IPS-NIHi11 (cell line): ENCODE measurements at regions not wholly inside any gene's neighbourhood (a gene's known extent, or its start where the extent isn't known, plus 50 kb on each side); places are given as distances from the start of the nearest gene placed in this dataset.

Experiments used
- DNase-seq: peaks from one replicate; pipeline ENCODE4 v3.0.0; 2012; ENCODE audit warnings: mixed read lengths, low spot score

DNA sequence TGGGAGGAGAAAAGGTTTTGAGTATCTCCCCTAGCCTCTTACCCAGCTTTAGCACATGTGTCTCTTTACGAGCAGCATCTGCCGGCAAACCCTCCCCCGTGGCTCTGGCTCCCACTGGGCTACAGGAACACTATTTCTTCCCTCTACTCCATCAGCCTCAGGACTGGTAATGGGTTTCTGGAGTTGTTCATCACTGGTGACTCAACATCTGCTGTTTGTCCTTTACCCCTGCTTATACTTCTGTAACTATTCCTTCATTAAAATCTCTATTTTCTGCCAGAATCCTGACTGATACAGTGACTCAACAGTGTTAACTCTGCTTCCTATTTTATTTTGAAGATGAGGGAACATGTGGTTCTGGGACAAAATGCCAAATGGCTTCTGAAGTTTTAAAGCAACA lies 437.3 kb upstream of the HTR2A start:
- DNase-seq = no peak

DNA sequence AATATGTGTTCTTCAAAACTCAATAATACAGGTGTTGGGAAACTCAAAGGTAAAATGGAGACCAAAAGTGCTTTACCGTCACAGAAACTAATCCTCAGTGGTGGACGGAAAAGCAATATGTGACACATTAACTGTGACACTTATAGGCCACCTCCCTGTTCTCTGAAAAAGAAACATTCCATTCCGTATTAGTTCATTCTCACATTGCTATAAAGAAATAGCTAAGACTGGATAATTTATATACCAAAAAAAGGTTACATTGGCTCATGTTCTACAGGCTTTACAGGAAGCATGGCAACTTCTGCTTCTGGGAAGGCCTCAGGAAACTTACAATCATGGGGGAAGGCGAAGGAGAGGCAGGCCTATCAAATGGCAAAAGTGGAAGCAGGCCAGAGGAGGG lies 435.3 kb upstream of the HTR2A start:
- DNase-seq = no peak

DNA sequence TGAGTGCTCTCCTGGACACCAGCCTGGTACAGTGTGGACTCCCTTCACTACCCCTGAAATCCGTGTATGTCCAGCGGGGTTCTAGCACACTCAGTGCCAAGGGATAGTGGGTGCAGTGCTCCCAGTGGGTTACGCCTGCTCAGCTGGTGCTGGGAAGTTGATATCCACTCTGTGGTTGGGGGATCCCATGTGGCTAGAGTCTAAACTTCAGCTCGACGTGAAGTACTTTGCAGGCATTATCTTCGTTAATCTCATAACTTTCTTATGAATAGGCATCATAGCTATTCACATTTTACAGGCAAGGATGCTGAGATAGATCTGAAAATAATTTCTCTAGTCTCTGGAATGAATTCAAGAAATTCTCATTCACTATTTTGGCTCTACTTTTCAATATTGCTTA lies 433.2 kb upstream of the HTR2A start:
- no peak for DNase-seq

DNA sequence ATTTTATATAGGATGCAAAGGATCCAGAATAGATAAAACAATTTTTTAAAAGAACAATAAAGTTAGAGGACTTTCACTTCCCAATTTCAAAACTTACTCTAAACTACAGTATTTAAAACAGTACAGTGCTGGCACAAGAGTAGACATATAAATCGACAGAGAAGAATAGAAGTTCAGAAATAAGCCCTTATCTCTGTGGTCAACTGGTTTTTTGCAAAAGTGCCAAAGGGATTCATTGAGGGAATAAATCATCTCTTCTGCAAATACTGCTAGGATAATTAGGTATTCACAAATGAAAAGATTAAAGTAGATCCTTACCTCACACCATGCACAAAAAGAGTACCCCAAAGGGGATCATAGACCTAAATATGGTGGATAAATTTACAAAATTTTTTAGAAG lies 431.0 kb upstream of the HTR2A start:
- DNase-seq = no peak

DNA sequence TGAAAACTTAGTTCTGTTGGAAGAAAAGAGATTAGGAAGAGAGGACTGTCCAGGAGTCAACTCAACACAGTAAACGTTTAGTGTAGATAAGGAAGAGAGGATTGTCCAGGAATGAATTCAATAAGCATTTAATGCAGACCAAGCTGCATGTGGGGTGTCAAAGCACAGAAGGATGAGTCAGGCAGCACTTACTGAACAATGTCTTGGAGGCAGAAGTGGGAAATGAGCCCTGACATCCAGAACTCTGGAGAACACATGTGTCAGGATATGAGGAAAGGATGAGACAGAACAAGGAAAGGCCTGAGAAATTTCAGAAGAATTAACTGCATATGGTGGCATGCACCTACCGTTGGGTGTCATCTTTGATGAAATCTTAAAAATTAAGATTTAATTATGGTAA lies 429.2 kb upstream of the HTR2A start:
- DNase-seq = no peak

DNA sequence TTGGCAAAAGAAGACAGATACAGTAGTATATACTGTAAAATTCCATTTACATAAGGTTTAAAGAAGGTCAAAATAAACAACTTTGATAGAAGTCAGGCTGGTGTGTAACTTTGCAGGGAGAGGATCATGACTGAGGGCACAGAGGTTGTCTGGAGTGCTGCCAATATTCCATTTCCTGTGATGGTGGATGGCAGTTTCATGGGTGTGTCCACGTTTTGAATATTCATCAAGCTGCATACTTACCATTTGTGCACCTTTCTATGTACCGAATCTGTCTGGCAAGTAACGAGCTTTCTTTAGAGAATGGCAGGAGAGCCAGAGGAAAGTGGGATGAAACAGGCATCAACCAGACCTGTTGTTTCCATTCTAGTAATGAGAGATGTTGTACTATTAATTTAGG lies 420.5 kb upstream of the HTR2A start:
- DNase-seq = no peak

DNA sequence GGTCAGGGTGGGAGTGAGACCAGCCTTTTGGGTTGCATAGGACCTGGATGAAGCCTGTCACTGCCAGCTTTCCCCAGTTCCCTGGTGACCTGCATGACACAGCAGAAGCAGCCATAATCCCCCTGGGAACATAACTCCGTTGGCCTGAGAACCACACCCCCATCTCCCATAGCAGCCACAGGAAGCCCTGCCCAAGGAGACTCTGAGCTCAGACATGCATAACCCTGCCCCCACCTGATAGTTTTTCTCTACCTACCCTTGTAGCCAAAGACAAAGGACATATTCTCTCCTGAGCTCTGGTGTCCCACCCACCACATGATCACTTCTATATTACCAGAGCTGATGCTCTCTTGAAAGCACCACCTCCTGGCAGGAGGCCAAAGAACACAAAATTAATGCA lies 413.5 kb upstream of the HTR2A start:
- DNase-seq = no peak

DNA sequence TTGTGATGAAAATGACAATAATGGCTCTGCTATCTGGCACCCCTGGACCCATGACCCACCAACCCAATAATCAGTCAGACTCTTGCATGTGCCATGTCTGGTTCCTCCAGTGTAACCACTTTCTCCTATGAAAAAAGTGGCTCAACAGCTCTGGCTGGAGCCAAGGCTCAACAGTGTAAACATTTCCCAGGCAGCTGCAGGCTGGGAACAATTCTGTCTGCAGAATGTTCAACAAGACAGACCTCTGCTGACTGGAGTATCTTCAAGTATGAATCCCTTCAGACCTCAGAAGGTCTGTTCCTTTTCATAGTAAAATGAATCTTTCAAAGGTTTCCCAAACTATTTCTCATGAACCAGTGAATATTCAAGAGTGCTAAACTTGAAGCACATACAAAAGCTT lies 410.1 kb upstream of the HTR2A start:
- DNase-seq = no peak

DNA sequence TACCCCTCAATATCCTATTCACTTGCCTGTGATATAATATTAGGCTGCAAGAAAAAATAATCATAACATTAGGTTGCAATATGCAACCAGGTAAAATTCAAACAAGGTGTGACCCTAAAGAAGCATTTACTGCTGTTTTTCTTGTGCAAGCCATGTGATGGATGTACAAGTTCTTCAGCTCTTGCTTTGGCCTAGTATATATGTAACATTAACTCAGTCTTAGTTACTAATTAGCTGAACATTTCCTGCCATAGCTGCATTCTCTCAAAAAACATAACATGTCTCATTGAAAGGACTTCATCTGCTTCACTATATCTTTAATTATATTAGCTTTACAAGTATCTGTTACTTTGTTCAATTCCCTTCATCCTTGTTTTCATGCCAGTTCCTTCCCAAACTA lies 406.8 kb upstream of the HTR2A start:
- DNase-seq = no peak

DNA sequence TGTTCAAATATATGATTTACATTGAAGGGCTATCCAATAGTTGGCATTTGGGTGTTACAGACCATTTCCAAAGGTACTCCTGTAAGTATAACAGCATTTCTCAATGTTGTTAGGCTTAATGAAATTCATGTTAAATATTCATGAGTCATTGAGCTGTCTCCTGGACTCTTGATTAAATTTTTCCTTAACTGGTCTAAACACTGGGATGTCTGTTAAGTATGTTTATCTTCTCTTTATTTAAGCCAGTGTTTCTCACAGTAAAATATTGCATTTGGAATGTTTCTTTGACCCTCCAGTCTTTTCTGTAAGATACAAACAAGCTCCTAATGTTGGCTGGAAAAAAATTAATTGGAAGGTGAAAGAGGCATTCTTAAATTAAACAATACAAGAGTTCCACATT lies 402.5 kb upstream of the HTR2A start:
- no peak for DNase-seq

DNA sequence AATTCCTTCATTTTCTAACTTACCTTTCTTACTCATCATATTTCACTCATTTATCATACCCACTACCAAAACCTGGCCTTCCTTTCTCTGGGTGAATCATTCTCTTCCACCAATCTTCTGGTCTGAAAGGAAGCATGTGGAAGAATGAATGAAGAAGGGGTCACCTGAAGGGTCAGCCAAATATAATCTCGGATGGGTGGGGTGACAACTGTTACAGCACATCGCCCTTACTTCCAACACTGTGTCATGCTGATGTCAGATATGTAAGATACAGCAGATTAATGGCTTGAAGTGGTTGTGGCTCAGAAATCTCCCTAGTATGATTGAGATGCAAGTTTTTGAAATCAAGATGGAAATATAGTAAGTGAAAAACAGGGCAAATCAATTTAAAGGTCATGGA lies 401.7 kb upstream of the HTR2A start:
- no peak for DNase-seq

DNA sequence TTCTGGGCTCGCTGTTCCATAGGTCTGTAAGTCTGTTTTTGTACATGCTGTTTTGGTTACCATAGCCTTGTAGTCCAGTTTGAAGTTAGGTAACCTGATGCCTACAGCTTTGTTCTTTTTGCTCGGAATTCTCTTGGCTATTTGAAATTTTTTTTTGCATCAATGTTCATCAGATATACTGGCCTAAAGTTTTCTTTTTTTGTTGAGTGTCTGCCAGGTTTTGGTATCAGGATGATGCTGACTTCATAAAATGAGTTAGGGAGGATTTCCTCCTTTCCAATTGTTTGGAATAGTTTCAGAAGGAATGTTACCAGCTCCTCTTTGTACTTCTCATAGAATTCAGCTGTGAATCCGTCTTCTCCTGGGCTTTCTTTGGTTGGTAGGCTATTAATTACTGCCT lies 397.8 kb upstream of the HTR2A start:
- DNase-seq = no peak

DNA sequence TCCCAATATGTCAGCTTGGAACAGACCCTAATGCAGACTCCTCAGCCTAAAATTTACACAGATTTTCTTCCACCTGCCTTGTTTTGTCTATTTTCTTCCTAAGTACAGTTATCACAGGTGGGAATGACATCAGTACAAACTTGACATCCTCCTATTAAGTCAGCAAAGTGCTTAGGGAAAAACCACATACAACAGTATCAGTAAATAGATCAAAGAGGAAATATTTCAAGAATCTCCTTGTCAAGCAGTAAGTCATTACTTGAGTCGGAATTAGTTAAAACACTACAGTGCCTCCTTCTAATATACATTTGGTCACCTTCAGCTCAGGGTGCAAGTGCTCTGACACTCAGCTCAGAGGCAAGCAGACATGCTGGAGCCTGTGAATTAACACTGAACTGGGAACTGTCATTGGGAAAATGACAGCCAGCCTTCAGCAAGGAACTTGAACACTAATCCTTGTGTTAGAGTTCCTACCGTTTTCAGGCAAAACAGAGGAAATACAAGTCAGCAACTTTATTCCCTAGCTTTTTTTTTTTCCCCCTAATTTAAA lies 394.3 kb upstream of the HTR2A start:
- no peak for DNase-seq

DNA sequence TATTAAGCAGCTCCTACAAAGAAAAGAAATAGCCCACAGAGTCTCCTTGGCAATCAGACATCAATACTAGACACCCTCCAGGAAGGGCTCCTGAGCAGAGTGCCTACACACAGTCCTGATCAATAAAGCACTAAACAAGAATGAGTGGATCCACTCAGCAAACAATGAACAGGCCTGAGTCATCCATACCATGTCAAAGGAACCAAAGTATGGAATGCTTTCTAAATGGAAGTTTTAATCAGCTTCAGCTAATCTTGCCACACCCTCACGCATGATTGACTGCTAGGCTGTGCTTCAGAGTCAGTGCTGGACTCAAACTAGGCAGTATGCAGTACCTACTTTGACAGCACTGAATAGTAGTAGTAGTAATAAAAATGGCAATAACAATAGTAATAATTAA lies 392.7 kb upstream of the HTR2A start:
- DNase-seq = no peak

DNA sequence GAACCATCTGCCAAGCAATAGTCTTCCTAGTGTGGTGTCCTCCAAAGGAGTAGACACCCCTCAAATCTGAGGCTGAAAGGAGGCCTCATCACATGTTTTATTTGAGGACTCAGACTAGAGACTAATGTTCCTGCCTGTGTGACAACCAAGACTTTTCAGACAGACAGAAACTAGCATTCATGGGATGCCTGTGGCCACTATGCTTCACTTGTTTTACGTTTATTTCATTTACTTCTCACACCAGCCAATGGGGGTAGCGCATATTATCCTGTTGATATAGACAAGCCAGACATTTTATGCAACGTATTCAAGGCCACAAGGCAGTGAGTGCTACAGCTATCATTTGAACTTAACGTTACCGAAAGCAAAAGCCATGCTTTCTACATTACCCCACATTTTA lies 391.7 kb upstream of the HTR2A start:
- DNase-seq = no peak

DNA sequence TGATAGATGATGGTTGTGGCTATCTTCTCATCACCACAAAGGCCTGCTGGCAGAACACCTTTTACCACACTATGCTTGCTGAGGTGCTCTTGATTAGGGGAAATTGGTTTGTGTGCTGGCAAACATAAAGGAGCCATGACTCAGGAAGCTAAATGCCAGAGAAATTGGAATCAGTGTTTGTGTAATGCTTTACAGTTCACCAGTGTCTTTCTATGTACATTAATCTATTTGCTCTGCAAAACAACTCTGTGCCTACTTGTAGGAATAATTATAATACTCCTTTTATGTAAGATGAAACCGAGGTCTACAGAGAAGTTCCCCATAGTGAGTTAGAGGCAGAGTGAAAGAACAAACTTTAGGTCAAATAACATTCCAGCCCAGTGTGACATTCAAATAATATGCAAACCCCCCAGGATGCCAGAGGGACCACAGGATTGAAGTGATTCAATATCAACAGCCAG lies 390.5 kb upstream of the HTR2A start:
- DNase-seq = no peak

DNA sequence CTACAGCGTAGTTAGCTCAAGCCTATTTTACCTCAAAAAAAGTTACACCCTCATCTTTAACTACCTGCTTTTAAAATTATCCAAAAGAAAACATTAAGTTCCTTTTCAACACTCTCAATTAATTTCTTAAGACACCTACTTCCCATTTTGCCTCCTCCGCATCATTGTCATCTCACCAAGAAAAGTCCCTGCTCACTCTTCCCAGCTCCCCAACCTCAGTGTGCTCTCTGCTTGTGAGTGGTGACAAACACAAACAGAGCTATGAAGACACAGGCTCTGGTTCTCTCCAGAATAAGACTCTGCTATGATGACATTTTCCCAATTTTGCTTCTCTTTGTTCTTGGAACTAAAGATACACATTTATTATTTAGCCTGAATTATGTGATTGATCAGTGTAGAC lies 385.1 kb upstream of the HTR2A start:
- no peak for DNase-seq

DNA sequence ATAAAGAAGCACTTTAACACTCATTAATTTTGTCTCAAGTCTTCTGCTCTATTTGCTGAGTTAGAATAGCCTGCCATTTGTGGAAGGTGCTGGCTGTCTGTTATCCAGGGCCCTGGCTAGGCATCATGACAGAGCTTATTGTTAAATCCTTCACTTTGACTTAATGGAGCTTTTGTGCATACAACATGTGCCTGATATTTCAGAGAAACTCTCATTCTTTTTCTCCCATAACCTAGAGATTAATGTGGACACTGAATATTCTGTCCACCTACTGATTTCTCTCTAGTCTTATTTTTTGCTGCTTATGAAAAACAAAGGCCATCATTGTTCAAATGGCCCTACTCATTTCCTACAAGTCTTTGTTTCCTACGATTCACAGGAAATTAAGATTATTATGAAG lies 383.1 kb upstream of the HTR2A start:
- DNase-seq = no peak

DNA sequence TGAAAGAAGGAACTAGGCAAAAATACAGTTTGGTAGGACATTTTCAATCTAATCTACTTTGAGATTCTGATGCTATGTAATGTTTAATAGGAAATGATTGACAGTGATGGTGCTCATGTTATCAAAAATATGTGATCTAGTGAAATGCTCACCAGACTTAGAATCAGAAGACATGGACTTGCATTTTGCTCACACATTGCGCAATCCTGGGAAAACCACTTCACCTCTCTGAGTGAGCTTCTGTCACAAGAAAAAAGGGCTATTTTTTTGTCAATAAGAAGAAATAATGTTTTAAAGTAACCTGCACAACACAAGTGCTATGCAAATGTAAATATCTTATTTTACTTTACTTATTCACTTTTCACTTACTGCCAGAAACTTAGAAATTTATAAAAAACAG lies 380.9 kb upstream of the HTR2A start:
- no peak for DNase-seq

DNA sequence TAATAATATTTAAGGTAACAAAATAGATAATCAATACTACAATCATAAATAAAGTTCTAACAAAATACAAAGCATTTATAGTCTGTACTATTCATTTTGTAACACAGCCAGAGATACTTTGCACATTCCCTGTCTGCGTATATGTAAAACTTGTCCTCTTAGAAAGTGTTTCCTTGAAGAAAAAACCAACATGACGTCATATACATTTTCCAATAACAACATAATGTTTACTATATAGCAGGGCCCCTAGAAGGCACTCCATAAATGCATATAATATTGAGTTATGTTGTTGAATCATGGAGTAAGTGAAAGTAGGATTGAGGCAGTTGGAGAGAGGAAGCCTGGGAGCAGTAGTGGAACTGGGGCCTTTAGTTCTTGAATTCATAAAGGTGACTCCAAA lies 371.4 kb upstream of the HTR2A start:
- no peak for DNase-seq

DNA sequence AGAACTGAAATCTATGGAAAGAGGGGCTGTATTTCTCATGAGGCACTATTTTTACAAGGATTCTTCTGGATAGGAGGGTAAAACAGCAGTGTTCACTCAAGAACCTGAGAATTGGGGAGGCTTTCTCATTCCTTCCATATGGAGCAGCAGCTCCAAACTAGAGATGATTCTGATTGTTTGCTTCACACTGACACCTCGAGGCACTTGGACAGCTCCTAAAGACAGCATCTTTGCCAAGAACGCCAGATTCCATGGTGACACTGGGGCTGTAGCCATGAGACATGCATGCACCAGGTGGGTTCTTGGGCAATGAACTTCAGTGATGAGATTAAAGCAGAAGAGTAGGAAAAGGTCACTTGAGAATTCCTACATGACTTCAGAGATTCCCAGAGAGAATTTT lies 361.5 kb upstream of the HTR2A start:
- DNase-seq = no peak

DNA sequence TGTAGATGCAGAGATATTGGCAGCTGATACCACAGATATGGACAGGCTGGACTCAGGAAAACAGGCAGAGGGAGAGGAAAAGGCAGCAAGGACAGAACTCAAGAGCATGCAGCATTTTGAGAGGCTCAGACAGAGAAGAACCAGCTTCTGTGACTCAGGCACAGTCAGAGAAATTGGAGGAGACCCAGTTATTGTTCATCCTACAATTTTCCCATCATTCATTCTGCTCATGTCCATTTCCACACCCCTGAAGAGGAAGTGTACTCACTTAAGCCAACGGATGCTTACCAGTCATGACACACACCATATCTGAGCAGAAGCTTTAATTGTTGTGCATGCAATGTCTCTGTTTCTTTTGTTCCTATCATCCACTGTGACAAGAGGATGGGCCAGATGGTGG lies 359.8 kb upstream of the HTR2A start:
- DNase-seq = no peak

DNA sequence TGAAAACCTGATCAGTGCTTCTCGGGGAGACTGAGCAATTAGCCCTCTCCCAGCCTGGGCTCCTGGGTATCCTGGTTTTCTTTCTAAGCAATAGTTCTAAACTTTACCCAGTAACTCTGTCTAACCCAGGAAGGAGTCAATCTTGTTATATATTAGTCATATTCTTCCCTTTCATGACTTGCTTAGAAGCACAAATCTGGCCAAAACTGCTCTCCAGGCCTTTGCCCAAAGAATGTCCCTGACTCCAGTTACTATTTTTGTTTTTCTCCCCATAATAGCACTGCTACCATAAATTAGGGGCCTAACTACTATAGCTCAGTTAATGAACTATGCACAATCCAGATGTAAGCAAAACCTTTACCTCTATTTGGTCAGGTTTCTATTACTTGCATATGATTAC lies 355.8 kb upstream of the HTR2A start:
- DNase-seq = no peak

DNA sequence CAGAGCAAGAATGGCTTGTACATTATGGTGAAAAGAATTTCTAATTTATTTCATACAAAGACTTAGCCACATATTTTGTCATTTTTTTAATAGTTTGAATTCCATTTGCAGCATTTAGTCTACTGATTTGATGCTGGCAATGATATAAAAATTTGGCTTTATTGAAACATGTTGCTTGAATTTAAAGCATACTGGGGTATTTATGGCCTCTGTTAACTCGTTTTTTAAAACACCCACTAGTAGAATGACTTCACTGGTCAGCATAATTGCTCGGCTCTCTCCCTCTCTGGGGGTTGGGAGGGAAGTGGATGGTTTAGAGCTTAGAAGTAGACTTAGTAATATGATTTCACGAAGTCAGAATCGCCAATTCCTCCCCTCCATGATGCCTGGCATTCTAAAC lies 354.9 kb upstream of the HTR2A start:
- DNase-seq = no peak

DNA sequence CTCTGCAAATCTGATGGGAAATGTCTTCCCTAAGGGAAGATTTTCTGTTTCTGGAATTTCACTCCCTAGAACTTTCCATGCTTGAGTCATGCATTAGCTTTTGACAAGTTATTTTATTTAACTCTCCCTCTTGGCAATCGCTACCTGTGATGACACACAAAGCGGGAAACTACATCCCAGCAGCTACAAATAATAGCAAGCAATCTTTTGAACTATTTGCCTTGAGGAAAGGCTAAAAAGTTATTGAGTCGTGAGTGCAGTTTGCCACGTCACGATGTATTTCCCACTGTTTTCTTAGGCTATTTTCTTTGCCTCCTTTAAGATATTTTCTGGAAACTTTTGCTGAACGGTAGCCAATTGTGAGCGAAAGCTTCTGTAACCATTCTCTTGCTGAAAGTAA lies 353.3 kb upstream of the HTR2A start:
- no peak for DNase-seq
